GM23338 (cell line): ENCODE measurements at regions not wholly inside any gene's neighbourhood (a gene's known extent, or its start where the extent isn't known, plus 50 kb on each side); places are given as distances from the start of the nearest gene placed in this dataset.

ENCODE experiments used
- CREB1 ChIP-seq: fragments of 250-450 bp; sonication (Bioruptor Pico); IDR thresholded peaks from 2 replicates; pipeline ENCODE4 v1.5.0; 2020; ENCODE audit warnings: low read depth, mild to moderate bottlenecking, moderate library complexity
- CTCF ChIP-seq, 2 experiments: fragments of 200-600 bp in 1 of 2; sonication (generic) in 1 of 2; conservative IDR thresholded peaks; 2 replicates each; pipeline versions ENCODE4 v1.5.1 to v1.6.1; 2016 to 2017; ENCODE audit warnings: antibody characterized with exemption in 2 of 2, low read depth in 2 of 2, mild to moderate bottlenecking in 2 of 2, moderate library complexity in 1 of 2
- EZH2 ChIP-seq: fragments of 200-600 bp; sonication (generic); IDR thresholded peaks from one replicate; pipeline ENCODE4 v1.8.0; 2017; ENCODE audit warnings: antibody characterized with exemption, mild to moderate bottlenecking, low read depth; ENCODE audit not compliant: unreplicated experiment
- EZH2phosphoT487 ChIP-seq: fragments of 200-600 bp; sonication (generic); IDR thresholded peaks from one replicate; pipeline ENCODE4 v1.8.1; 2018; ENCODE audit warnings: antibody characterized with exemption; ENCODE audit not compliant: unreplicated experiment
- JUNB ChIP-seq: IDR thresholded peaks from one replicate; pipeline ENCODE4 v1.6.1; 2016; ENCODE audit warnings: antibody characterized with exemption; ENCODE audit not compliant: unreplicated experiment
- POLR2AphosphoS5 ChIP-seq: IDR thresholded peaks from 2 replicates; pipeline ENCODE4 v1.6.1; 2016; ENCODE audit warnings: antibody characterized with exemption, low read depth
- REST ChIP-seq: IDR thresholded peaks from one replicate; pipeline ENCODE4 v1.6.1; 2018; ENCODE audit warnings: antibody characterized with exemption; ENCODE audit not compliant: unreplicated experiment
- STAT1 ChIP-seq: IDR thresholded peaks from one replicate; pipeline ENCODE4 v1.6.1; 2016; ENCODE audit warnings: antibody characterized with exemption; ENCODE audit not compliant: unreplicated experiment
- ZNF114 ChIP-seq: fragments of 250-450 bp; sonication (Bioruptor Pico); IDR thresholded peaks from 2 replicates; pipeline ENCODE4 v1.5.0; 2020; ENCODE audit warnings: mild to moderate bottlenecking, moderate library complexity
- ZNF331 ChIP-seq: fragments of 250-450 bp; sonication (Bioruptor Pico); IDR thresholded peaks from 2 replicates; pipeline ENCODE4 v1.5.0; 2020; ENCODE audit warnings: low read depth, mild to moderate bottlenecking, moderate library complexity

GRCh38 chr10:91090761-91091529 lies 129.5 kb upstream of the PCGF5 start:
- TF ChIP-seq CREB1 (CRISPR knock-in tag), result no peak
- peak in 1 of 2 experiments; percentile 31; a peak in 2 of 4 replicates for TF ChIP-seq CTCF (conservative IDR thresholded peaks at IDR 0.05; ENCODE audit: low read depth in 2 of 2)
- TF ChIP-seq EZH2, result no peak
- TF ChIP-seq JUNB, result no peak
- TF ChIP-seq POLR2AphosphoS5, result no peak
- no peak for TF ChIP-seq ZNF331 (CRISPR knock-in tag)
- no peak for TF ChIP-seq EZH2phosphoT487
- TF ChIP-seq REST, result no peak
- TF ChIP-seq STAT1, result no peak
- TF ChIP-seq ZNF114 (CRISPR knock-in tag), result no peak
